Small intestine (tissue), 7 donors: ENCODE measurements at regions not wholly inside any gene's neighbourhood (a gene's known extent, or its start where the extent isn't known, plus 50 kb on each side); places are given as distances from the start of the nearest gene placed in this dataset.
A peak's percentile ranks its signal among the peaks of the same experiment; 100 is the strongest.

Experiments
- DNase-seq, 2 donors: peaks; one replicate each; pipeline versions ENCODE4 v3.0.0 to v3.0.0-alpha.2; 2013
- FAIRE-seq: peaks from 2 replicates; lab custom pipeline; 2012; peaks lifted over from hg19 to GRCh38; lab: Jason Lieb, UNC
- H3K27ac ChIP-seq, 3 donors: one replicate each; pipeline ENCODE4 v1.5.1; 2013; ENCODE audit warnings: low read length in 2 of 3, mild to moderate bottlenecking in 2 of 3, control low read depth in 1 of 3, inconsistent platforms in 1 of 3, low read depth in 1 of 3, moderate library complexity in 1 of 3
- H3K27me3 ChIP-seq, 3 donors: one replicate each; pipeline ENCODE4 v1.6.1; 2013; ENCODE audit warnings: low read length in 3 of 3, inconsistent platforms in 1 of 3; ENCODE audit not compliant: control insufficient read depth in 3 of 3, insufficient read depth in 3 of 3
- H3K36me3 ChIP-seq, 3 donors: one replicate each; pipeline ENCODE4 v1.6.1; 2013; ENCODE audit warnings: low read length in 3 of 3, inconsistent platforms in 1 of 3, low read depth in 1 of 3, mild to moderate bottlenecking in 1 of 3, moderate library complexity in 1 of 3; ENCODE audit not compliant: control insufficient read depth in 3 of 3, insufficient read depth in 2 of 3
- H3K4me1 ChIP-seq, 3 donors: one replicate each; pipeline ENCODE4 v1.6.1; 2013; ENCODE audit warnings: low read length in 2 of 3, inconsistent platforms in 1 of 3, low read depth in 1 of 3, mild to moderate bottlenecking in 1 of 3, moderate library complexity in 1 of 3; ENCODE audit not compliant: control insufficient read depth in 3 of 3, insufficient read depth in 2 of 3
- H3K4me3 ChIP-seq, 3 donors: one replicate each; pipeline ENCODE4 v1.5.1; 2013; ENCODE audit warnings: low read length in 3 of 3, control low read depth in 1 of 3, inconsistent platforms in 1 of 3, low read depth in 1 of 3, mild to moderate bottlenecking in 1 of 3, moderate library complexity in 1 of 3
- H3K9me3 ChIP-seq, 2 donors: one replicate each; pipeline ENCODE4 v1.6.1; 2013; ENCODE audit warnings: low read depth in 1 of 2, low read length in 1 of 2; ENCODE audit not compliant: control insufficient read depth in 2 of 2, insufficient read depth in 1 of 2
- WGBS, 3 donors: extraction: QIAGEN DNeasy Blood & Tissue Kit; methylation state at CpG; one replicate each; pipeline ENCODE4 v1.1.7; 2013; 5-methylcytosine and 5-hydroxymethylcytosine counted together
- donor health status: healthy with polysubstance abuse.
- donor health status: control.
- donor health status: control.
- donor health status: Bipolar disorder and iron deficiency.
- donor health status: healthy.

DNA sequence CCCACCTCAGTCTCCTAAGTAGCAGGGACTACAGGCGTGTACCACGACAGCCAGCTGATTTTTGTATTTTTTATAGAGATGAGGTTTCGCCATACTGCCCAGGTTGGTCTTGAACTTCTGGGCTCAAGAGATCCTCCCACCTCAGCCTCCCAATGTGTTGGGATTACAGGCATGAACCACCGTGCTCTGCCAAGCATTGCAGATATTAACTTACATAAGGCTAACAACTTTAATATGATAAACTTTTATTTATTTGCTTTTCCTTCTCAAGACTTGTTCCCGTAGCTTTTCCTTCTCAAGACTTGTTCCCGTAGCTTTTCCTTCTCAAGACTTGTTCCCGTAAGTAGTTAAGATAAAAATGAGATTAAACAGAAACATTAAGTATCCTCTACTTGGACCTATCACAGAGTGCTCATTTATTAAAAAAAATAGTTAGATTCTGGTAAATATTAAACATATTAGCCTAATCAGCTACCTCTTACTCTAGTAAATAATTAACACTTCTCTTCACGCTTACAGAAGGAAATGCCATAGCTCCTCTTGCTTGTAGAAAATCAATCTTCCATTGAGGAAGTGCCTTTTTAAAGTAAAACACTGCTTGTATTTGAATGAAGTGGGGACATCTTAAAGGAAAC lies 157.7 kb upstream of the KITLG start:
- Histone ChIP-seq H3K9me3 (no peaks in the 10 kb centered on the region), H3K27me3 (no peaks in the 10 kb centered on the region), H3K27ac (peak overlapping the region; percentile 40 to 78 (median 48)), H3K4me1 (peaks cover 0 to 10% (median 0%) of the 10 kb centered on the region in 3 donors), H3K36me3 (no peaks in the 10 kb centered on the region), H3K4me3 (no peak overlapping the region)
- 27 to 64% (median 37%) methylated on average over 8 of the region's 8 CpGs for WGBS, 3 donors
- DNase-seq (peak; percentile 46 to 71), FAIRE-seq (peak; percentile 97)

DNA sequence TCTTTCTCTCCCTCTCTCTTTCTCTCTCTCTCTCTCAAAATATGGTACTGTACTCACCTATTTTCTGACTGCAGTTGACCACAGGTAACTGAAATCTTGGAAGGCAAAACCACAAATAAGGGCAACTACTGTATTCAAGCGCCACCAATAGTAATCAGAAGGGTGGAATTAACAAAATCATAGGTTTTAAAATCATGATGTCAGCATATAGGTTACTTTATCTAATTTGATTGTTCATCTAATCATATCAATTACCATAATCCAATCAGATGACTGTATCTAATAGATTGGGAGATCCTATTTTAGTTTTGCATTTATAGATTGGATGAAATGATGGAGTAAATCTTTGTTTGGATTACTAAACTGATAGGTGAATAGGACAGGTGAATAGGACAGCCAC lies 155.8 kb upstream of the KITLG start:
- no peaks in the 10 kb centered on the region for H3K27me3 ChIP-seq
- H3K4me1 ChIP-seq, result peaks cover 0 to 10% (median 0%) of the 10 kb centered on the region in 3 donors
- WGBS, 3 donors, result 95 to 98% (median 97%) methylated on average over 1 of the region's 1 CpG
- DNase-seq (no peak), FAIRE-seq (no peak)
- H3K27ac ChIP-seq, result no peak overlapping the region
- no peaks in the 10 kb centered on the region for H3K9me3 ChIP-seq
- H3K4me3 ChIP-seq, result no peak overlapping the region
- no peaks in the 10 kb centered on the region for H3K36me3 ChIP-seq

DNA sequence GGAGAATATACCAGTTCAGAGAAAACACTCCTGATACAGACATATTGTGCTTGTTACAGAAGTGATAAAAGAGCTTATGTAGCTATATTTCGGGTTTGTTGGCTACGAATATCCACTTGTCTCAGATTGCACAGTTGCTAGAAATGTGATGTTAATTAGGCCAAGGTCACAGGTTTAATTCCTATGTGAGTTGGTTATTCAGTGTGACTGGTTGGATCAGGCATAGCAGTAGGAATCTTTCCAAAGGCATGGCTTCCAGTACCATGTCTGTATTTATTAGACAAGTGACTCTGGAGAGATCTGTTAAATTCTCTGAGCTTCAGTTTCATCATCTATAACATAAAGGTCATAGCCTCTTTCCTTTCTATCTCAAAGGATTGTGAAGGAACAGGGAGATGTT lies 152.7 kb upstream of the KITLG start:
- no peak overlapping the region for H3K27ac ChIP-seq
- whole genome bisulfite sequencing, 3 donors, result 84 to 90% (median 86%) methylated on average over 2 of the region's 2 CpGs
- FAIRE-seq (no peak), DNase-seq (no peak)
- no peaks in the 10 kb centered on the region for H3K9me3 ChIP-seq
- H3K27me3 ChIP-seq, result no peaks in the 10 kb centered on the region
- no peak overlapping the region for H3K4me3 ChIP-seq
- H3K4me1 ChIP-seq, result no peaks in the 10 kb centered on the region
- H3K36me3 ChIP-seq, result no peaks in the 10 kb centered on the region

DNA sequence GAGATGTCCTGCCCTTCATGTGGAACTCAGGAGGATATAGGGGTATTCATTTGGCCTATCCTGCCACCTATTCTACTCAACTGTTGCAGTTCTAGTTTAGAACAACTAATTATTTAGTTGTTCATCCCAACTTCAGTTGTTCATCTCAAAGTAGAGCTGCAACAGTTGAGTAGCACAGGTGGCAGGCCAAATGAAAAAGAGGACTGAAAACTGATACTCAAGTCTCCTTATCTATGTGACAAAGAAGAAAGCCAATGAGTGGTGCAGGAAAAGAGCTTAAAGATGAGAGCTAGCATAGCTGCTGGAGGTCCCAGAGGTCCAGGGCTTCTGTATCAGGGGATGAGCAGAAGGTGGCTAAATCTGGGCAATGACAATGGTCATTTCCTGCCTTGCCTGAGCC lies 148.9 kb upstream of the KITLG start:
- H3K27ac ChIP-seq, result no peak overlapping the region
- DNase-seq (no peak), FAIRE-seq (no peak)
- no peaks in the 10 kb centered on the region for H3K9me3 ChIP-seq
- no peak overlapping the region for H3K4me3 ChIP-seq
- no peaks in the 10 kb centered on the region for H3K4me1 ChIP-seq
- no peaks in the 10 kb centered on the region for H3K27me3 ChIP-seq
- no peaks in the 10 kb centered on the region for H3K36me3 ChIP-seq

DNA sequence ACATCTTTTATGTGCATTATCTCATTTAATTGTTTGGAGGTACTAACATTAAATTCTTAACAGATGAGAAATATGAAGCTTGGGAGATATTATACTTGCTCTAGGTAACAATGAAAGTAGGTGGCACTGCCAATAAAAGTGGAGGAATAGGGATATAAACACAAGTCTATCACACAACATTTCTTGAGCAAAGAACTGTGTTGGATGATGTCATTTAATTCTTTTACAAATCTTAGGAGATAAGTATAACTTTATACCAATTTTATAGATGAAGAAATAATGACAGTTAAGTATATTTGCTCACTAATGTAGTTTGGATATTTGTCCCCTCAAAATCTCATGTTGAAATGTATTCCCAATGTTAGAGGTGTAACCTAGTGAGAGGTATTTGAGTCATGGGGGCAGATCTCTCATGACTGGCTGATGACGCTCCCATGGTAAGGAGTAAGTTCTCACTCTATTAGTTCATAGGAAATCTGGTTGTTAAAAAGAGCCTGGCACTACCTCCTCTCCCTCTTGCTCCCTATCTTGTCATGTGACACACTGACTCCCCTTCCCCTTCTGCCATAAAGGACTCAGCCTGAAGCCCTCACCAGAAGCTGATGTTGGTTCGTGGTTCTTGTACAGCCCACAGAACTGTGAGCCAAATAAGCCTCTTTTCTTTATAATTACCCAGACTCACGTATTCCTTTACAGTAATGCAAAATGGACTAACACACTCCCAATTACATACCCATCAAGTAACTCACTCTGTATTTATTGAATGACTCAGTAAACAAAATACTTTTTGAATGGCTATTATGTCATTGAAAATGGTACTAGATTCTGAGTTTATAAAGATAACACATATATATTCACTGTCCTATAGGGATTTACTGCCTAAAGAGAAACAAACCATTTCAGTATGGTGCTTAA lies 146.8 kb upstream of the KITLG start:
- Histone ChIP-seq H3K9me3 (no peaks in the 10 kb centered on the region), H3K27ac (no peak overlapping the region), H3K4me3 (no peak overlapping the region), H3K4me1 (no peaks in the 10 kb centered on the region), H3K36me3 (no peaks in the 10 kb centered on the region), H3K27me3 (no peaks in the 10 kb centered on the region)
- FAIRE-seq (no peak), DNase-seq (no peak)
- WGBS, 3 donors, result 82 to 90% (median 90%) methylated on average over 3 of the region's 3 CpGs

DNA sequence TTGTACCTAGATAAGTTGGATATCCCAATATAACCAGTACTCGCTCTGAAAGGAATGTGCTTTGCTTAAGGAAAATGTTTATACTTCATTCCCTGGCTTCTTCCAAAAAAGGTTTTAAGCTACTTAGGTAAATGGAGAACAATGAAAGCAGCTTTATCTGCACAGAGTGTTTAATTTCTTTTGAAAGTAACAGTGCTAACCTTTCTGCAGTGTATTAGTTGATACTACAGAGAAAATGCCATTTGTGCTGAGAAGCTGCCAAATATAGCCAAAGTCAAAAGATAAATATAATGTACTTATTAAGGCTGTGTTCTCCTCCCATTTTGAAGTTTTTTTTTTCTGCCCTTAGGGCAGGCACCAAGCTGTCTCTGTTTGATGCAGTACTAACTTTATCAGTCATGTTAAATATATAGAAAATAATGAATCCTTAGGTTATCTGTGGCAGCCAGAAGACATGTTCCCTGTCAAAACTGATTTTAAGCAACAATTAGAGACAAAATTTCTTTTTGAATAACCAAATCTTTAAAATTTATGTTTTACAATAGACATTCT lies 145.4 kb upstream of the KITLG start:
- no peaks in the 10 kb centered on the region for H3K9me3 ChIP-seq
- 79 to 87% (median 84%) methylated on average over 1 of the region's 1 CpG for WGBS, 3 donors
- H3K27me3 ChIP-seq, result no peaks in the 10 kb centered on the region
- no peak for FAIRE-seq
- H3K36me3 ChIP-seq, result no peaks in the 10 kb centered on the region
- no peak overlapping the region for H3K4me3 ChIP-seq
- H3K4me1 ChIP-seq, result no peaks in the 10 kb centered on the region
- DNase-seq, result no peak
- no peak overlapping the region for H3K27ac ChIP-seq

DNA sequence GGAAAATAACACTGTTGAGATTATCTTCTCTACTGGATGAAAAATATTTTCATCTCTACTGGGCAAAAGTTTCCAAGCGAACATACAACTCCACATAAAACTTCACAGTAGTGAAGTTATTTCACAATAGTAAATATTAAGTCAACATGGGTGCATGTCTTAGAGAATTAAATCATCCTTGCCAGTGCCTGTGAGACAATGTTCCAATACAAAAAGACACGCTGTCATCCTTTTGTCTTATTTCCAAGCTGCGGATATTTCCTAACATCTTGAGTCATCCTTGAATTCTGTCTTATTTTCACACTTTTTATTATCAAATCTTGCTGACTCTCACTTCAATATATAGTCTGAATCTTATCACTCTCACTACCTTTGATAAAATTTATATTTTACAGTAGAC lies 142.9 kb upstream of the KITLG start:
- Histone ChIP-seq H3K4me1 (no peaks in the 10 kb centered on the region), H3K27ac (no peak overlapping the region), H3K4me3 (no peak overlapping the region), H3K9me3 (no peaks in the 10 kb centered on the region), H3K36me3 (no peaks in the 10 kb centered on the region), H3K27me3 (no peaks in the 10 kb centered on the region)
- FAIRE-seq (no peak), DNase-seq (no peak)
- WGBS, 3 donors, result 85 to 94% (median 91%) methylated on average over 3 of the region's 3 CpGs

DNA sequence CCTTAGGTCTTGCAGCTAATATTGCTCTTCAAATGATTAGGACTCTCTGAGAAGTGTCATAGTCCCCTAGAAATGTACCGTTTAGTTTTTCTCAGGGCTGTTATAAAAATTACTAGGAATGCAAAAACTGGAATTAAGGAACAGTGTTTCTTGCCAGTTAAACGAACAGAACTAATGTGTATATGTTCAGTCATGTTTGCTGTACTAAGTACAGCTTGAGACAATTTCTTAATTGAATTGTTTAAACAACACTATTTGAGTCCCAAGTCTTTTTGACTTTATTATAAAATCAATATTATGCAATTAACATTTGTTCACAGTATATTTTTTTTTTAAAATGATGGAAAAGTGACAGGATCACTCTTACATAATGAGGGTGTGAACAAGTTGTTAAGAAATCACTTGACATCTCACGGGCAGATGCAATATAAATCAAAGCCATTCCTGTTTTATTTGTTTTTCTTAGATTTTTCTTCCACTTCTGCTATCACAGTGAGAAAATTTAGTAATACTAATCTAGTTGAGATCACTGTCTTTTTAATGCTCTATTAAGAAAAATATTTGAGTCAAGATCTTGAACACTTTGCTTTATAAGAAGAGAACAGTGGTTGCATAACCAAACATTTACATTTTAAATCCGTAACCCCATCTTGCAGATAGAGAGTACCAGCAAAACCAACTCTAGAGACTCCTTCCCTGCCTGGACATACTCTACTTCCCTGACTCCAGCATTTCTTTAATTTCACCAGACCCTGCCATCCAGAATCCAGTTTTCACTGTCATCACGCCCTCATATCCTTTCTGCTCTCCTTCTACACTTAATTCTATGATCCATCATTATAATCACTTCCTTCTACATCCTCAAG lies 140.7 kb upstream of the KITLG start:
- FAIRE-seq (peak; percentile 15), DNase-seq (no peak)
- H3K27ac ChIP-seq, result no peak overlapping the region
- no peaks in the 10 kb centered on the region for H3K9me3 ChIP-seq
- 67 to 69% (median 69%) methylated on average over 5 of the region's 5 CpGs for WGBS, 3 donors
- H3K27me3 ChIP-seq, result no peaks in the 10 kb centered on the region
- no peak overlapping the region for H3K4me3 ChIP-seq
- H3K4me1 ChIP-seq, result no peaks in the 10 kb centered on the region
- no peaks in the 10 kb centered on the region for H3K36me3 ChIP-seq
